Activated CD4-positive, alpha-beta memory T cell treated with anti-CD3 and anti-CD28 coated beads, Interleukin-2, amount 10 ng/mL, durations not matched to agents 7 days and 5 days (primary cell): ENCODE measurements at regions not wholly inside any gene's neighbourhood (a gene's known extent, or its start where the extent isn't known, plus 50 kb on each side); places are given as distances from the start of the nearest gene placed in this dataset.

Experiments used
- CTCF ChIA-PET: fragments of 350-600 bp; sonication (Branson Sonifier 250); formaldehyde crosslinking; loops from one replicate; lab custom pipeline; 2021; ENCODE audit warnings: antibody characterized with exemption, inconsistent platforms; lab: Charles Lee
- POLR2A ChIA-PET: fragments of 350-600 bp; sonication (Branson Sonifier 250); formaldehyde crosslinking; loops from one replicate; lab custom pipeline; 2021; ENCODE audit warnings: antibody characterized with exemption; lab: Charles Lee
- DNase-seq: peaks from one replicate; pipeline ENCODE4 v3.0.0-alpha.2; 2020
- H3K27ac Mint-ChIP-seq: one replicate; pipeline ENCODE4 v1.8.0; 2021; ENCODE audit warnings: mild to moderate bottlenecking, mixed read lengths
- H3K27me3 Mint-ChIP-seq: one replicate; pipeline ENCODE4 v1.8.0; 2021; ENCODE audit warnings: mixed read lengths
- H3K36me3 Mint-ChIP-seq: one replicate; pipeline ENCODE4 v1.8.0; 2021; ENCODE audit warnings: low read depth, mixed read lengths
- H3K4me1 Mint-ChIP-seq: one replicate; pipeline ENCODE4 v1.8.0; 2021; ENCODE audit warnings: mixed read lengths
- H3K4me3 Mint-ChIP-seq: one replicate; pipeline ENCODE4 v1.8.0; 2021; ENCODE audit warnings: mild to moderate bottlenecking, mixed read lengths
- H3K9me3 Mint-ChIP-seq: one replicate; pipeline ENCODE4 v1.8.0; 2021; ENCODE audit warnings: mixed read lengths

DNA sequence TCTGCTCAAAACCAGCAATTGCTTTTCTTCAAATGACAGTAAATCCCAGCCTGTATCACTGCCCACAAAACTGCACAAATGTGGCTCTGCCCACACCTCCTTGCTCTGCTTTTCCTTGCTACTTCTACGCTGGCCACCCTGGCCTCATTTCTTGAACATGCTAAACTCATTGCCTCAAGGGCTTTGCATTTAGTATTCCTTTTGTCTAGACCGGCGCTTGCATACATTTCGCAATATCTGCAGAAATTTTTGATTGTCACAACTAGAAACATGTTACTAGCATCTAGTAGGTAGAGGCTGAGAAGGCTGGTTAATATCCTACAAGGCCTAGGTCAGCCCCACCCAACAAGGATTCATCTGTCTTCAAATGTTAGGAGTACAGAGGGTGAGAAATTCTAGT, 2357.8 kb downstream of the MAT2B start:
- H3K36me3 Mint-ChIP-seq = no peaks in the 10 kb centered on the region
- no peaks in the 10 kb centered on the region for H3K4me1 Mint-ChIP-seq
- no peak overlapping the region for H3K4me3 Mint-ChIP-seq
- no peaks in the 10 kb centered on the region for H3K27me3 Mint-ChIP-seq
- CTCF ChIA-PET = no interaction called here
- no peak overlapping the region for H3K27ac Mint-ChIP-seq
- POLR2A ChIA-PET = no interaction called here
- peaks cover 4% of the 10 kb centered on the region for H3K9me3 Mint-ChIP-seq
- DNase-seq = no peak

GRCh38 chr5:165871291-165871690, 2365.9 kb downstream of the MAT2B start:
- Mint-ChIP-seq H3K27me3 (no peaks in the 10 kb centered on the region), H3K9me3 (peaks cover 16% of the 10 kb centered on the region), H3K4me1 (no peaks in the 10 kb centered on the region), H3K27ac (no peak overlapping the region), H3K4me3 (no peak overlapping the region), H3K36me3 (no peaks in the 10 kb centered on the region)
- no peak for DNase-seq
- CTCF ChIA-PET = interaction anchor here (0.6 kb wide), 1 partner anchor 235 kb away, joined by 4 read pairs; no protein-coding TSS in a partner anchor
- POLR2A ChIA-PET = no interaction called here

DNA sequence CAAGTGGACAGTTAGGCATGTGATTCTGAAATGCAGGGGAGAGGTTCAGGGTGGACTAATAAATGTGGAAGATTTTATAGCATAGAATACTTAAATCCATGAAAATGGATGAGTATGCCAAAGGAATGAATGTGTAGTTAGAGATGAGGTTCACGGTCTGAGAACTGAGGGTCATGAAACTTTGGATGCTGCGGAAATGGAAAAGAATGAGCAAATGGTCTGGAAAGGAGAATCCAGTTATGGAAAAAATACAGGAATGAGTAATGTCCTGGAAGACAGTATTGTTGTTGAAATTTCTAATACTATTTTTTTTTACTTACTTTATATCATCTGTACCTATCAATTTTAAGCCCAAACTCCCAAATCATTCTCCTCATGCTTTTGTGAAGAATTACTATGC, 2369.4 kb downstream of the MAT2B start:
- no peak overlapping the region for H3K4me3 Mint-ChIP-seq
- CTCF ChIA-PET = no interaction called here
- H3K9me3 Mint-ChIP-seq = peaks cover 32% of the 10 kb centered on the region
- POLR2A ChIA-PET = no interaction called here
- no peak for DNase-seq
- H3K36me3 Mint-ChIP-seq = no peaks in the 10 kb centered on the region
- no peaks in the 10 kb centered on the region for H3K4me1 Mint-ChIP-seq
- no peak overlapping the region for H3K27ac Mint-ChIP-seq
- H3K27me3 Mint-ChIP-seq = no peaks in the 10 kb centered on the region

GRCh38 chr5:165876538-165876937, 2371.1 kb downstream of the MAT2B start:
- no peaks in the 10 kb centered on the region for H3K36me3 Mint-ChIP-seq
- peaks cover 32% of the 10 kb centered on the region for H3K9me3 Mint-ChIP-seq
- H3K4me3 Mint-ChIP-seq = no peak overlapping the region
- no peak for DNase-seq
- ChIA-PET CTCF (no interaction called here), POLR2A (no interaction called here)
- H3K27ac Mint-ChIP-seq = no peak overlapping the region
- H3K4me1 Mint-ChIP-seq = no peaks in the 10 kb centered on the region
- H3K27me3 Mint-ChIP-seq = no peaks in the 10 kb centered on the region

- Mint-ChIP-seq H3K27me3 (no peaks in the 10 kb centered on the region), H3K36me3 (no peaks in the 10 kb centered on the region), H3K27ac (no peak overlapping the region), H3K4me3 (no peak overlapping the region), H3K4me1 (no peaks in the 10 kb centered on the region), H3K9me3 (peaks cover 31% of the 10 kb centered on the region)
- no peak for DNase-seq
- POLR2A ChIA-PET = no interaction called here
- CTCF ChIA-PET = no interaction called here
These were observed 2372.1 kb downstream of the MAT2B start for GRCh38 chr5:165877475-165877874.

DNA sequence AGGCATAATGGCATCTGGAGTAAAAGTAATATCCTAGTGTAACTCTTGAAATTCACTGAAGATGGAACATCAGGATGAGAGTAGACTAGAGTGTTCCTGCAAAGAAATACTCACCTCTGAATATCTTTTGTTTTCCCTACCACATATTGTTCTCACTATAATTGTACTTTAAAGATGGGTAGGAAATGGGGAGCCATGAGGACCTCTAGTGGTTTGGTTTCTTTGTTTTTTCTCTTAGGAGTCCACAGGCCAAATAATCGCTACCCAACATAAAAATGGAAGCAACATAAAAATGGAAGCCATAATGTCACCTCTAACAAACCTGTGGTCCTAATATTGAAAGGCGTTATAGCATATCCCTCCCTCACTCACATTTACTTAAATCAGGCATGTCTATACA, 2375.8 kb downstream of the MAT2B start:
- ChIA-PET CTCF (no interaction called here), POLR2A (no interaction called here)
- H3K9me3 Mint-ChIP-seq = peaks cover 21% of the 10 kb centered on the region
- no peak overlapping the region for H3K4me3 Mint-ChIP-seq
- no peaks in the 10 kb centered on the region for H3K36me3 Mint-ChIP-seq
- DNase-seq = no peak
- H3K4me1 Mint-ChIP-seq = no peaks in the 10 kb centered on the region
- H3K27ac Mint-ChIP-seq = no peak overlapping the region
- no peaks in the 10 kb centered on the region for H3K27me3 Mint-ChIP-seq

DNA sequence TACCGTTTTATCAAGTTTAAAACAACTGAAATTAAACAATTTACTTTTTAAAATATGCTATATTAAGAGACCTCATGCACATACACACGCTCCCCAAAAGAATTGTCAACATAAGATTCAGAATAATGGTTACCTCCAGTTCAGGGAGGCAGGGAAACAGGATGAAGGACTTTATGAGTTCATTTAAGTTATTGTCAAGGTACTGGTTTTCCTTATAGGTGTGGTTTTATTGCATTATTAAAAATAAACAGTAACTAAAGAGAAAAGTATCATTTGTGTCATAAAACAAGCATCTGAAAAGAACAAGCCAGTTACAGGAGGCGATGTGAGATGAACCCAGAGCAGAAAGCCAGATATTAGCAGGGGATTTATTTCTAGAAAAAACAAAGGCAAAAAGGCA, 2376.7 kb downstream of the MAT2B start:
- ChIA-PET CTCF (no interaction called here), POLR2A (no interaction called here)
- peaks cover 15% of the 10 kb centered on the region for H3K9me3 Mint-ChIP-seq
- no peaks in the 10 kb centered on the region for H3K4me1 Mint-ChIP-seq
- H3K4me3 Mint-ChIP-seq = no peak overlapping the region
- H3K27me3 Mint-ChIP-seq = no peaks in the 10 kb centered on the region
- DNase-seq = no peak
- H3K36me3 Mint-ChIP-seq = no peaks in the 10 kb centered on the region
- no peak overlapping the region for H3K27ac Mint-ChIP-seq

DNA sequence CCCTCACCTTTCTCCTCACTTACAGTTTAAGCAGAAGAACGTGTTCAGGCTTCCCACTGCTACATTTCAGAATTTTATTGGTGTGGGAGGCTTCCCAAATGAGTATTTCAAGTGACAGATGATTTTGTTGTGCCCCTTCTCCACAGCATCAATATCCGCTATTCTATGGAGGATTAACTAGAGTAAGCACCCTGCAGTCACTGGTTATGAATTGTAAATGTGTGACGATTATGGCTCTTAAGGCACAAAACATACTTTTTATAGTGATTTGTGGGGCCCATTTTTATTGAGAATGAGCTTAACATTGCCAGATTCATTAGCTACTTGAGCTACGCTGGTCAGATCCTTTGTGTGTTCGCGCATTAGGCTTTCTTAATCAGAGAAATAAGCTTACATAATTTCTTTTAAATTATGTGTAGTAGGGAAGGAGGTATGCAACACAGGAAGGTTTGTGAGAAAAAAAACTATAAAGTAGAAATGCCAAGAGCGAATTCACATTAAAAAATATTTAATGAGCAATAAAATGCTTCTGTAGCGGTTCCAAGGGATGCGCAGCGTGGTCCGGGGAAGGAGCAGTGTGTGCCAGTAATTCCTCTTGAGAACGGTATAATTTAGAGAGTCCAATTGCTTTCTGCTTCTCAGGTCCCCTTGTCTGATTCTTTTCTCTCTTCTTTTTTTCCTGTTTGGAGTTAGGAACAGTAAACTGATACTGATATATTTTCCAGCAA, 2380.4 kb downstream of the MAT2B start:
- Mint-ChIP-seq H3K9me3 (peaks cover 9% of the 10 kb centered on the region), H3K36me3 (no peaks in the 10 kb centered on the region), H3K27me3 (no peaks in the 10 kb centered on the region), H3K4me3 (no peak overlapping the region), H3K4me1 (no peaks in the 10 kb centered on the region), H3K27ac (no peak overlapping the region)
- ChIA-PET POLR2A (no interaction called here), CTCF (no interaction called here)
- no peak for DNase-seq

DNA sequence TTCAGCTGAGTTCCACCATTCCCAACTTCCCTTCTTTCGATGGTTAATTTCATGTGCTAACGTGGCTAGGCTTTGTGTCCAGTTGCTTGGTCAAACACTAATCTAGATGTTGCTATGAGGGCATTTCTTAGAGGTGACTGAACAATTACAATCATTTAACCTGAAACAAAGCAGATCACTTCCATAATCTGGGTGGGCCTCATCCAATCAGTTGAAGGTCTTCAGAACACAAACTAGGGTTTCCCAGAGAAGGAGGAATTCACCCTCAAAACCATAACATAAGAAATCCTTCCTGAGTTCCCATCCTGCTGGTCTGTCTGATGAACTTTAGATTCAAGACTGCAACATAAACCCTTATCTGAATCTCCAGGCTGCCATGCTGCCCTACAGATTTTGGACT, 2381.7 kb downstream of the MAT2B start:
- Mint-ChIP-seq H3K4me3 (no peak overlapping the region), H3K36me3 (no peaks in the 10 kb centered on the region), H3K9me3 (peaks cover 13% of the 10 kb centered on the region), H3K27me3 (no peaks in the 10 kb centered on the region), H3K27ac (no peak overlapping the region), H3K4me1 (no peaks in the 10 kb centered on the region)
- CTCF ChIA-PET = no interaction called here
- no peak for DNase-seq
- POLR2A ChIA-PET = no interaction called here

DNA sequence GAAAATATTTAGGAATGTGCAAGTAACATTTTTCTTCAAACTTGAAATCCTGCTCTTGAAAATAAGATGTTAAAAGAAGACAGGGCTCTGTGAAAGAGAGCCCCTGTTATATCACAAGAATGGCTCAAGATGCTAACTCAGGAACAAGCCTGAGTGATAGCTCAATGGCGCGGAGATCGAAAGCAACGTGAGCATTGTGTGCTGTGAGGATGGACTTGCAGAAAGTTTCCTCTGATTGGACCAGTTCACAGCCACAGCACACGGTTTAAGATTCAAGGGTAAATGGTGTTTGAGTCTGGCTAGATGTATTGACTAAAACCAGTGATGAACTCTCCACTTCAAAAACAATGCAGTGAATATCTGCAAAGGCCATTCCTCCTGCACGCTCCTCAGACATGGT, 2387.0 kb downstream of the MAT2B start:
- DNase-seq = no peak
- no peaks in the 10 kb centered on the region for H3K4me1 Mint-ChIP-seq
- H3K4me3 Mint-ChIP-seq = no peak overlapping the region
- H3K36me3 Mint-ChIP-seq = no peaks in the 10 kb centered on the region
- no peak overlapping the region for H3K27ac Mint-ChIP-seq
- H3K27me3 Mint-ChIP-seq = no peaks in the 10 kb centered on the region
- peaks cover 24% of the 10 kb centered on the region for H3K9me3 Mint-ChIP-seq
- CTCF ChIA-PET = no interaction called here
- POLR2A ChIA-PET = no interaction called here

GRCh38 chr5:165894916-165895315, 2389.5 kb downstream of the MAT2B start:
- no peaks in the 10 kb centered on the region for H3K36me3 Mint-ChIP-seq
- DNase-seq = no peak
- H3K27ac Mint-ChIP-seq = no peak overlapping the region
- H3K4me3 Mint-ChIP-seq = no peak overlapping the region
- H3K27me3 Mint-ChIP-seq = no peaks in the 10 kb centered on the region
- POLR2A ChIA-PET = no interaction called here
- no peaks in the 10 kb centered on the region for H3K4me1 Mint-ChIP-seq
- CTCF ChIA-PET = no interaction called here
- H3K9me3 Mint-ChIP-seq = peaks cover 25% of the 10 kb centered on the region

- no peak overlapping the region for H3K27ac Mint-ChIP-seq
- no peak for DNase-seq
- ChIA-PET POLR2A (no interaction called here), CTCF (no interaction called here)
- no peaks in the 10 kb centered on the region for H3K36me3 Mint-ChIP-seq
- H3K27me3 Mint-ChIP-seq = no peaks in the 10 kb centered on the region
- no peaks in the 10 kb centered on the region for H3K4me1 Mint-ChIP-seq
- peaks cover 10% of the 10 kb centered on the region for H3K9me3 Mint-ChIP-seq
- H3K4me3 Mint-ChIP-seq = no peak overlapping the region
These were observed 2387.6 kb upstream of the WWC1 start for GRCh38 chr5:165903835-165904234.

DNA sequence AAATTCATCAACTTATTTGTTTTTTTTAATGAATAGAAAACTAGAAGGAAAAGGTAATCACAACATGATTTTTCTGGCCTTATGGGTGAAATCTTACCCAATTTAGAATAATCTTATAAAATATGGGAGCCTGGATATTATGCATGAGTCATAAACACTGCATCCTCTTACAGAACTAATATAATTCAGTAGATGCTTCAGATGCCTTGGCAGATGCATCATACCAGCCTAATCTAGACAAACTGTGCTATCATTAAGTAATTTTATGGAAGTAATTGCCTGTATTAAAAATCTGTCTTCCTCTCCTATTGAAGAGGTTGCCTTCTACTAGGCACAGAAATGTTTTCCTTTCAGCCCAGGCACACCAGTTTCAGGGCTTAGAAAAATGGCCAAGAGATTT, 2384.6 kb upstream of the WWC1 start:
- no peak for DNase-seq
- Mint-ChIP-seq H3K9me3 (peaks cover 14% of the 10 kb centered on the region), H3K27ac (no peak overlapping the region), H3K4me3 (no peak overlapping the region), H3K36me3 (no peaks in the 10 kb centered on the region), H3K27me3 (no peaks in the 10 kb centered on the region), H3K4me1 (no peaks in the 10 kb centered on the region)
- POLR2A ChIA-PET = no interaction called here
- CTCF ChIA-PET = no interaction called here

- Mint-ChIP-seq H3K4me3 (no peak overlapping the region), H3K4me1 (no peaks in the 10 kb centered on the region), H3K9me3 (peaks cover 15% of the 10 kb centered on the region), H3K36me3 (no peaks in the 10 kb centered on the region), H3K27me3 (no peaks in the 10 kb centered on the region), H3K27ac (no peak overlapping the region)
- DNase-seq = no peak
- ChIA-PET POLR2A (no interaction called here), CTCF (no interaction called here)
These were observed 2378.4 kb upstream of the WWC1 start for GRCh38 chr5:165913059-165913458.
